HepG2 (cell line): ENCODE measurements at regions not wholly inside any gene's neighbourhood (a gene's known extent, or its start where the extent isn't known, plus 50 kb on each side); places are given as distances from the start of the nearest gene placed in this dataset.

Experiments used
- ATAC-seq: fragments of 200-7000 bp; cut with Tn5 transposase; 3 replicates; pipeline ENCODE4 v1.9.1; 2020; ENCODE audit warnings: mild to moderate bottlenecking, moderate library complexity
- BruUV-seq: library from RNA; stranded (reverse); fragments of 400-500 nt; replicated peaks from 2 replicates; lab custom pipeline; 2021; lab: Mats Ljungman, UMichigan
- CTCF ChIA-PET: fragments of 300-600 bp; formaldehyde crosslinking; extraction: SDS; loops from one replicate; lab custom pipeline; 2021; ENCODE audit warnings: low total read pairs, inconsistent platforms, low intra/inter-chr PET ratio; lab: Yijun Ruan, JAX
- POLR2A ChIA-PET: fragments of 350-600 bp; sonication (Branson Sonifier 250); formaldehyde crosslinking; loops from one replicate; lab custom pipeline; 2020; ENCODE audit warnings: antibody characterized with exemption, inconsistent platforms; lab: Yijun Ruan, JAX
- DNase-seq: peaks from one replicate; pipeline ENCODE4 v3.0.0-alpha.2; 2015; ENCODE audit warnings: low spot score
- FAIRE-seq: peaks from 3 replicates; lab custom pipeline; 2011; peaks lifted over from hg19 to GRCh38; lab: Jason Lieb, UNC
- H2AFZ ChIP-seq: one replicate; pipeline ENCODE4 v1.6.1; 2011; ENCODE audit warnings: low read length, inconsistent platforms
- H3K27ac ChIP-seq: fragments of 300-600 bp; 3 replicates; pipeline ENCODE4 v1.8.0; 2011; ENCODE audit warnings: mixed run types, mild to moderate bottlenecking, mixed read lengths, low read length, inconsistent platforms; ENCODE audit not compliant: insufficient read depth; ENCODE audit errors: extremely low read length
- H3K27me3 ChIP-seq, 2 experiments: fragments of 200-600 bp in 1 of 2; 2 replicates in 1 of 2; 3 replicates in 1 of 2; pipeline versions ENCODE4 v1.6.0 to v1.8.0; 2011; ENCODE audit warnings: low read length in 2 of 2, mild to moderate bottlenecking in 2 of 2, moderate library complexity in 2 of 2, inconsistent platforms in 1 of 2; ENCODE audit not compliant: insufficient read depth in 2 of 2, control insufficient read depth in 1 of 2
- H3K36me3 ChIP-seq, 2 experiments: fragments of 200-600 bp in 1 of 2; replicated peaks in 1 of 2; 2 replicates in 1 of 2; 3 replicates in 1 of 2; pipeline versions ENCODE4 v1.5.1 to v1.8.0; 2011; ENCODE audit warnings: low read length in 2 of 2, inconsistent platforms in 1 of 2; ENCODE audit not compliant: insufficient read depth in 2 of 2, control insufficient read depth in 1 of 2
- H3K4me1 ChIP-seq: 2 replicates; pipeline ENCODE4 v1.5.1; 2012; ENCODE audit warnings: low read length, inconsistent platforms; ENCODE audit not compliant: insufficient read depth
- H3K4me2 ChIP-seq: 2 replicates; pipeline ENCODE4 v1.6.0; 2011; ENCODE audit warnings: low read depth, low read length, inconsistent platforms
- H3K4me3 ChIP-seq, 3 experiments: fragments of 200-600 bp in 1 of 3; sonication (generic), shearing (Covaris generic) in 1 of 3; replicated peaks in 1 of 3; 2 replicates each; pipeline ENCODE4 v1.5.1; 2011 to 2016; ENCODE audit warnings: low read length in 3 of 3, inconsistent platforms in 2 of 3, low read depth in 2 of 3, mild to moderate bottlenecking in 2 of 3, control low read depth in 1 of 3, mixed read lengths in 1 of 3; ENCODE audit not compliant: insufficient read depth in 1 of 3
- H3K79me2 ChIP-seq: one replicate; pipeline ENCODE4 v1.6.1; 2011; ENCODE audit warnings: low read length, inconsistent platforms; ENCODE audit not compliant: insufficient read depth
- H3K9ac ChIP-seq: 2 replicates; pipeline ENCODE4 v1.6.0; 2011; ENCODE audit warnings: mild to moderate bottlenecking, low read depth, low read length, inconsistent platforms; ENCODE audit not compliant: insufficient read depth
- H3K9me3 ChIP-seq: 2 replicates; pipeline ENCODE4 v1.5.1; 2012; ENCODE audit warnings: mild to moderate bottlenecking, low read length
- H4K20me1 ChIP-seq: 2 replicates; pipeline ENCODE4 v1.6.0; 2011; ENCODE audit warnings: inconsistent platforms, mild to moderate bottlenecking, low read length, moderate library complexity; ENCODE audit not compliant: insufficient read depth
- MAFF ChIP-seq: IDR thresholded peaks from 2 replicates; pipeline ENCODE4 v1.6.1; 2011; ENCODE audit warnings: low read depth, low read length, improper control_type of control experiment
- MAFK ChIP-seq, 2 experiments: IDR thresholded peaks in 1 of 2; conservative IDR thresholded peaks in 1 of 2; 2 replicates each; pipeline ENCODE4 v1.6.1; 2011; ENCODE audit warnings: improper control_type of control experiment in 2 of 2, low read length in 2 of 2
- RELA ChIP-seq: sonication (generic); formaldehyde crosslinking; IDR thresholded peaks from 2 replicates; pipeline ENCODE4 v1.4.0; 2020; ENCODE audit warnings: missing genetic modification reagents
- SMARCE1 ChIP-seq: fragments of 450-650 bp; IDR thresholded peaks from 2 replicates; pipeline ENCODE4 v1.6.1; 2017; ENCODE audit warnings: borderline replicate concordance
- XRCC5 ChIP-seq: fragments of 200-400 bp; formaldehyde crosslinking; optimal IDR thresholded peaks from 2 replicates; pipeline ENCODE3; 2017; ENCODE audit warnings: mild to moderate bottlenecking, low read length
- ZMAT3 ChIP-seq: sonication (generic); formaldehyde crosslinking; conservative IDR thresholded peaks from 2 replicates; pipeline ENCODE4 v1.7.0; 2021; ENCODE audit warnings: missing genetic modification reagents
- ZNF10 ChIP-seq: sonication (generic); formaldehyde crosslinking; IDR thresholded peaks from 2 replicates; pipeline ENCODE4 v1.4.0; 2020; ENCODE audit warnings: mild to moderate bottlenecking, low read depth, missing genetic modification reagents, borderline replicate concordance
- ZNF234 ChIP-seq: sonication (generic); formaldehyde crosslinking; conservative IDR thresholded peaks from 2 replicates; pipeline ENCODE4 v1.5.1; 2020; ENCODE audit warnings: mild to moderate bottlenecking, missing genetic modification reagents
- ZNF556 ChIP-seq: sonication (generic); formaldehyde crosslinking; IDR thresholded peaks from 2 replicates; pipeline ENCODE4 v1.4.0; 2020; ENCODE audit warnings: mild to moderate bottlenecking, missing genetic modification reagents, borderline replicate concordance
- WGBS: methylation state at CpG from one replicate; pipeline ENCODE4 v1.1.6; 2017; ENCODE audit warnings: low lambda C conversion rate; 5-methylcytosine and 5-hydroxymethylcytosine counted together
- in situ Hi-C: cut with HindIII; loops from 2 replicates; pipeline ENCODE4 v1.10.0; 2017; ENCODE audit warnings: low pct_unique_long_range_greater_than_20kb; ENCODE audit not compliant: extremely low pct_ligation_motif_present
- intact Hi-C: fragments of 100-400 bp; cut with micrococcal nuclease; formaldehyde crosslinking; loops from one replicate; pipeline ENCODE4 v1.10.0; 2022; ENCODE audit not compliant: unreplicated experiment
- TF ChIP-seq, protein P1 (sequence below): sonication (generic); formaldehyde crosslinking; IDR thresholded peaks from 2 replicates; pipeline ENCODE4 v1.4.0; 2020; ENCODE audit warnings: missing genetic modification reagents, borderline replicate concordance

DNA sequence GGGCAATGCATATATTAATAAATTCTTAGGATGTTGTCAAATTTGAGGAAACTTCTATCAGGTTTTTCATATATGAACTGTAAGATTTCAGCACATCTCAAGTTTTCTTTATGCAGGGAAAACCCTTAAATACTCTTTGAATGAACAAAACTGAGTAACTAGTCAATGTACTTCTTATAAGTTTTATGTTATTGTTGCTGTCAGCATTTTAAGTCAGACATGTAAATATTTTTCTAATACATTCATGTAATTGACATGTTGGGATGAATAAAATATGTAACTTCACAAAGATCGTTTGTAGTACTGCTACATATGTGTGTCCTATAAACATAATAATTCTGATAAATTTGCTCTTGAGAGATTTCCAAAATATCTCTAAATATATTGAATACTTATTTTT is 109.6 kb downstream of the BMP4 start:
- Histone ChIP-seq H2AFZ (no peak overlapping the region), H3K9ac (no peak overlapping the region), H3K27ac (no peak overlapping the region), H3K79me2 (peaks cover 2% of the 10 kb centered on the region), H3K9me3 (no peaks in the 10 kb centered on the region), H3K36me3 (no peaks in the 10 kb centered on the region), H3K4me1 (peaks cover 79% of the 10 kb centered on the region), H4K20me1 (no peaks in the 10 kb centered on the region), H3K4me2 (no peak overlapping the region), H3K27me3 (no peaks in the 10 kb centered on the region), H3K4me3 (no peak overlapping the region)
- no peak for ATAC-seq
- intact Hi-C loops: loop anchor here (10.0 kb wide), 1 partner anchor 312 kb away; no protein-coding TSS in a partner anchor
- BruUV-seq: no TSS peak
- WGBS: 95% methylated on average over 1 of the region's 1 CpG
- FAIRE-seq: no peak
- ChIA-PET CTCF (no interaction called here), POLR2A (no interaction called here)
- in situ Hi-C loops: no loop called here
- DNase-seq: no peak
- TF ChIP-seq MAFF: 0 out of 2 replicates have a peak, but pooled peaks have one; percentile 14
- TF ChIP-seq SMARCE1: no peak
- no peak for TF ChIP-seq ZMAT3 (CRISPR knock-in tag)
- TF ChIP-seq ZNF234: no peak
- no peak for TF ChIP-seq ZNF10 (CRISPR knock-in tag)
- no peak for TF ChIP-seq ZNF556 (CRISPR knock-in tag)
- no peak for TF ChIP-seq XRCC5
- no peak for TF ChIP-seq RELA
- TF ChIP-seq, protein P1, sequence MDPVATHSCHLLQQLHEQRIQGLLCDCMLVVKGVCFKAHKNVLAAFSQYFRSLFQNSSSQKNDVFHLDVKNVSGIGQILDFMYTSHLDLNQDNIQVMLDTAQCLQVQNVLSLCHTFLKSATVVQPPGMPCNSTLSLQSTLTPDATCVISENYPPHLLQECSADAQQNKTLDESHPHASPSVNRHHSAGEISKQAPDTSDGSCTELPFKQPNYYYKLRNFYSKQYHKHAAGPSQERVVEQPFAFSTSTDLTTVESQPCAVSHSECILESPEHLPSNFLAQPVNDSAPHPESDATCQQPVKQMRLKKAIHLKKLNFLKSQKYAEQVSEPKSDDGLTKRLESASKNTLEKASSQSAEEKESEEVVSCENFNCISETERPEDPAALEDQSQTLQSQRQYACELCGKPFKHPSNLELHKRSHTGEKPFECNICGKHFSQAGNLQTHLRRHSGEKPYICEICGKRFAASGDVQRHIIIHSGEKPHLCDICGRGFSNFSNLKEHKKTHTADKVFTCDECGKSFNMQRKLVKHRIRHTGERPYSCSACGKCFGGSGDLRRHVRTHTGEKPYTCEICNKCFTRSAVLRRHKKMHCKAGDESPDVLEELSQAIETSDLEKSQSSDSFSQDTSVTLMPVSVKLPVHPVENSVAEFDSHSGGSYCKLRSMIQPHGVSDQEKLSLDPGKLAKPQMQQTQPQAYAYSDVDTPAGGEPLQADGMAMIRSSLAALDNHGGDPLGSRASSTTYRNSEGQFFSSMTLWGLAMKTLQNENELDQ (CRISPR knock-in tag): no peak
- peak; percentile 5 to 53; a peak in 2 of 4 replicates for TF ChIP-seq MAFK (conservative IDR thresholded peaks at IDR 0.05 in 1 of 2, IDR thresholded peaks at IDR 0.05 in 1 of 2; ENCODE audit: low read length in 2 of 2)
